Immature natural killer cell (primary cell): ENCODE measurements at regions not wholly inside any gene's neighbourhood (a gene's known extent, or its start where the extent isn't known, plus 50 kb on each side); places are given as distances from the start of the nearest gene placed in this dataset.
"Not testable (repeated sequence)": the region's sequence is repeated elsewhere in the genome, so short reads cannot be mapped to it uniquely, and the experiment has no call there.

ENCODE experiments used
- DNase-seq, 3 donors: peaks; one replicate each; pipeline ENCODE4 v3.0.0; 2022; ENCODE audit warnings: mixed read lengths in 1 of 3
- H3K27ac Mint-ChIP-seq, 6 donors: one replicate each; pipeline ENCODE4 v1.8.0; 2020; ENCODE audit warnings: mixed read lengths in 6 of 6, mild to moderate bottlenecking in 5 of 6, inconsistent platforms in 4 of 6, moderate library complexity in 3 of 6
- H3K27me3 Mint-ChIP-seq, 3 donors: one replicate each; pipeline ENCODE4 v1.8.0; 2020 to 2021; ENCODE audit warnings: low read depth in 3 of 3, mild to moderate bottlenecking in 3 of 3, mixed read lengths in 3 of 3, moderate library complexity in 3 of 3, inconsistent platforms in 1 of 3
- H3K36me3 Mint-ChIP-seq, 3 donors: one replicate each; pipeline ENCODE4 v1.8.0; 2020; ENCODE audit warnings: mixed read lengths in 3 of 3, inconsistent platforms in 2 of 3, mild to moderate bottlenecking in 2 of 3
- H3K4me1 Mint-ChIP-seq, 2 donors: one replicate each; pipeline ENCODE4 v1.8.0; 2020; ENCODE audit warnings: inconsistent platforms in 2 of 2, mild to moderate bottlenecking in 2 of 2, mixed read lengths in 2 of 2, moderate library complexity in 1 of 2
- H3K4me3 Mint-ChIP-seq, 5 donors: one replicate each; pipeline ENCODE4 v1.8.0; 2020; ENCODE audit warnings: mild to moderate bottlenecking in 5 of 5, mixed read lengths in 5 of 5, inconsistent platforms in 3 of 5, moderate library complexity in 3 of 5
- H3K9me3 Mint-ChIP-seq, 6 donors: one replicate each; pipeline ENCODE4 v1.8.0; 2020; ENCODE audit warnings: mild to moderate bottlenecking in 6 of 6, mixed read lengths in 6 of 6, inconsistent platforms in 4 of 6, moderate library complexity in 3 of 6

GRCh38 chr16:16582916-16583315 lies 204.0 kb downstream of the NPIPA7 start:
- DNase-seq, H3K36me3 Mint-ChIP-seq, H3K9me3 Mint-ChIP-seq, H3K27ac Mint-ChIP-seq, H3K4me3 Mint-ChIP-seq, H3K4me1 Mint-ChIP-seq, H3K27me3 Mint-ChIP-seq: not testable (repeated sequence)

GRCh38 chr16:16586073-16586651 lies 207.2 kb downstream of the NPIPA7 start:
- not testable (repeated sequence) for H3K27me3 Mint-ChIP-seq, DNase-seq, H3K27ac Mint-ChIP-seq, H3K4me1 Mint-ChIP-seq, H3K4me3 Mint-ChIP-seq, H3K36me3 Mint-ChIP-seq, H3K9me3 Mint-ChIP-seq

- DNase-seq, H3K27ac Mint-ChIP-seq, H3K36me3 Mint-ChIP-seq, H3K27me3 Mint-ChIP-seq, H3K4me1 Mint-ChIP-seq, H3K4me3 Mint-ChIP-seq, H3K9me3 Mint-ChIP-seq: not testable (repeated sequence)
These were observed 208.0 kb downstream of the NPIPA7 start for GRCh38 chr16:16586969-16587368.

- not testable (repeated sequence) for H3K27ac Mint-ChIP-seq, H3K9me3 Mint-ChIP-seq, H3K4me3 Mint-ChIP-seq, H3K4me1 Mint-ChIP-seq, DNase-seq, H3K36me3 Mint-ChIP-seq, H3K27me3 Mint-ChIP-seq
These were observed 209.5 kb downstream of the NPIPA7 start for GRCh38 chr16:16588436-16588835.

- H3K27me3 Mint-ChIP-seq, DNase-seq, H3K36me3 Mint-ChIP-seq, H3K4me1 Mint-ChIP-seq, H3K9me3 Mint-ChIP-seq, H3K4me3 Mint-ChIP-seq, H3K27ac Mint-ChIP-seq: not testable (repeated sequence)
These were observed 211.8 kb downstream of the NPIPA7 start for GRCh38 chr16:16590654-16591318.

- not testable (repeated sequence) for H3K27me3 Mint-ChIP-seq, H3K4me3 Mint-ChIP-seq, H3K9me3 Mint-ChIP-seq, H3K36me3 Mint-ChIP-seq, H3K4me1 Mint-ChIP-seq, H3K27ac Mint-ChIP-seq
- DNase-seq: peak; percentile 17 to 40 (median 33)
These were observed 214.4 kb downstream of the NPIPA7 start for GRCh38 chr16:16593156-16593863.

- not testable (repeated sequence) for H3K9me3 Mint-ChIP-seq, H3K27me3 Mint-ChIP-seq, H3K4me1 Mint-ChIP-seq, H3K4me3 Mint-ChIP-seq, H3K27ac Mint-ChIP-seq, DNase-seq, H3K36me3 Mint-ChIP-seq
These were observed 216.2 kb downstream of the NPIPA7 start for GRCh38 chr16:16595029-16595718.

GRCh38 chr16:16601239-16601638 lies 222.3 kb downstream of the NPIPA7 start:
- H3K36me3 Mint-ChIP-seq, H3K27me3 Mint-ChIP-seq, H3K27ac Mint-ChIP-seq, DNase-seq, H3K4me3 Mint-ChIP-seq, H3K9me3 Mint-ChIP-seq, H3K4me1 Mint-ChIP-seq: not testable (repeated sequence)

GRCh38 chr16:16607401-16608082 lies 228.6 kb downstream of the NPIPA7 start:
- DNase-seq, H3K27ac Mint-ChIP-seq: not testable (repeated sequence)

GRCh38 chr16:16609627-16610026 lies 230.7 kb downstream of the NPIPA7 start:
- not testable (repeated sequence) for H3K36me3 Mint-ChIP-seq, H3K27ac Mint-ChIP-seq, DNase-seq, H3K4me3 Mint-ChIP-seq, H3K4me1 Mint-ChIP-seq, H3K27me3 Mint-ChIP-seq, H3K9me3 Mint-ChIP-seq

More at GRCh38 chr16:16607401-16608082, 228.6 kb downstream of the NPIPA7 start:
- not testable (repeated sequence) for H3K4me1 Mint-ChIP-seq, H3K27me3 Mint-ChIP-seq, H3K36me3 Mint-ChIP-seq, H3K9me3 Mint-ChIP-seq, H3K4me3 Mint-ChIP-seq

- not testable (repeated sequence) for H3K4me1 Mint-ChIP-seq, H3K27ac Mint-ChIP-seq, H3K4me3 Mint-ChIP-seq, H3K27me3 Mint-ChIP-seq, H3K9me3 Mint-ChIP-seq, DNase-seq, H3K36me3 Mint-ChIP-seq
These were observed 231.5 kb downstream of the NPIPA7 start for GRCh38 chr16:16610389-16610967.

- H3K4me3 Mint-ChIP-seq, H3K27ac Mint-ChIP-seq, H3K4me1 Mint-ChIP-seq, DNase-seq, H3K9me3 Mint-ChIP-seq, H3K27me3 Mint-ChIP-seq, H3K36me3 Mint-ChIP-seq: not testable (repeated sequence)
These were observed 234.3 kb downstream of the NPIPA7 start for GRCh38 chr16:16613212-16613611.

GRCh38 chr16:16614484-16614883 lies 235.5 kb downstream of the NPIPA7 start:
- H3K36me3 Mint-ChIP-seq, H3K9me3 Mint-ChIP-seq, H3K27ac Mint-ChIP-seq, DNase-seq, H3K4me3 Mint-ChIP-seq, H3K27me3 Mint-ChIP-seq, H3K4me1 Mint-ChIP-seq: not testable (repeated sequence)

- H3K27ac Mint-ChIP-seq, H3K9me3 Mint-ChIP-seq, H3K36me3 Mint-ChIP-seq, H3K4me3 Mint-ChIP-seq, H3K27me3 Mint-ChIP-seq, DNase-seq, H3K4me1 Mint-ChIP-seq: not testable (repeated sequence)
These were observed 240.1 kb downstream of the NPIPA7 start for GRCh38 chr16:16618963-16619465.
